HCT116 (cell line): ENCODE measurements at regions not wholly inside any gene's neighbourhood (a gene's known extent, or its start where the extent isn't known, plus 50 kb on each side); places are given as distances from the start of the nearest gene placed in this dataset.

Experiments
- ATAC-seq: fragments of 200-7000 bp; cut with Tn5 transposase; 2 replicates; pipeline ENCODE4 v1.9.1; 2020; ENCODE audit warnings: mild to moderate bottlenecking, moderate library complexity
- BruUV-seq: library from RNA; stranded (reverse); fragments of 400-500 nt; replicated peaks from 2 replicates; lab custom pipeline; 2021; lab: Mats Ljungman, UMichigan
- CTCF ChIA-PET: fragments of 300-600 bp; sonication (Branson Sonifier 250); formaldehyde crosslinking; loops from one replicate; lab custom pipeline; 2021; ENCODE audit warnings: antibody characterized with exemption; lab: Charles Lee
- POLR2A ChIA-PET: fragments of 300-600, 350-600 bp; sonication (Branson Sonifier 250); formaldehyde crosslinking; loops from one replicate; lab custom pipeline; 2021; ENCODE audit warnings: antibody characterized with exemption; lab: Charles Lee
- RAD21 ChIA-PET, 2 experiments: fragments of 300-600 bp; sonication (Branson Sonifier 250); formaldehyde crosslinking; loops; one replicate each; lab custom pipeline; 2023; ENCODE audit warnings: low total read pairs in 2 of 2; ENCODE audit not compliant: uncharacterized antibody in 2 of 2, unreplicated experiment in 2 of 2, low non-redundant PET in 1 of 2; lab: Charles Lee
- DNase-seq: peaks from one replicate; pipeline ENCODE4 v3.0.0-alpha.2; 2010; ENCODE audit warnings: low read depth, low spot score
- H2AFZ ChIP-seq: fragments of 200-600 bp; shearing (Covaris generic), sonication (generic); 2 replicates; pipeline ENCODE4 v1.6.1; 2017; ENCODE audit warnings: low read depth, mixed run types, mixed read lengths, antibody characterized with exemption, low read length; ENCODE audit not compliant: poor library complexity, severe bottlenecking
- H3K27ac ChIP-seq: 2 replicates; pipeline ENCODE4 v1.5.1; 2012; ENCODE audit warnings: low read depth, low read length
- H3K27me3 ChIP-seq: fragments of 200-600 bp; sonication (generic); 2 replicates; pipeline ENCODE4 v1.6.1; 2016; ENCODE audit warnings: mixed run types, low read length, mixed read lengths; ENCODE audit not compliant: insufficient read depth
- H3K36me3 ChIP-seq, 2 experiments: fragments of 200-500 bp in 1 of 2; fragments of 200-600 bp in 1 of 2; sonication (Bioruptor generic) in 1 of 2; sonication (generic) in 1 of 2; 2 replicates each; pipeline versions ENCODE4 v1.5.1 to v1.6.1; 2014 to 2016; ENCODE audit warnings: low read length in 2 of 2, inconsistent platforms in 1 of 2, mixed read lengths in 1 of 2, mixed run types in 1 of 2; ENCODE audit not compliant: insufficient read depth in 2 of 2, control insufficient read depth in 1 of 2
- H3K4me1 ChIP-seq, 2 experiments: fragments of 200-600 bp in 1 of 2; sonication (generic) in 1 of 2; 2 replicates each; pipeline versions ENCODE4 v1.5.1 to v1.6.1; 2012 to 2017; ENCODE audit warnings: low read length in 2 of 2, inconsistent platforms in 1 of 2, mild to moderate bottlenecking in 1 of 2, mixed read lengths in 1 of 2, mixed run types in 1 of 2, moderate library complexity in 1 of 2; ENCODE audit not compliant: insufficient read depth in 2 of 2, control insufficient read depth in 1 of 2
- H3K4me2 ChIP-seq: fragments of 200-600 bp; sonication (generic); 2 replicates; pipeline ENCODE4 v1.6.1; 2017; ENCODE audit warnings: mixed run types, low read length, mixed read lengths
- H3K4me3 ChIP-seq, 2 experiments: fragments of 200-600 bp in 1 of 2; sonication (generic) in 1 of 2; replicated peaks in 1 of 2; 2 replicates each; pipeline ENCODE4 v1.5.1; 2011 to 2016; ENCODE audit warnings: low read length in 2 of 2, control low read depth in 1 of 2, low read depth in 1 of 2, mild to moderate bottlenecking in 1 of 2, mixed read lengths in 1 of 2, mixed run types in 1 of 2
- H3K79me2 ChIP-seq: fragments of 200-600 bp; sonication (generic); 2 replicates; pipeline ENCODE4 v1.6.1; 2017; ENCODE audit warnings: mild to moderate bottlenecking, mixed run types, low read length, moderate library complexity, mixed read lengths; ENCODE audit not compliant: insufficient read depth
- H3K9ac ChIP-seq: fragments of 200-600 bp; sonication (generic); 2 replicates; pipeline ENCODE4 v1.6.1; 2016; ENCODE audit warnings: low read length, mixed read lengths
- H3K9me2 ChIP-seq: fragments of 200-600 bp; sonication (generic), shearing (Covaris generic); 2 replicates; pipeline ENCODE4 v1.6.1; 2017; ENCODE audit warnings: mixed run types, mild to moderate bottlenecking, moderate library complexity; ENCODE audit not compliant: insufficient read depth
- H3K9me3 ChIP-seq, 2 experiments: fragments of 200-500 bp in 1 of 2; fragments of 200-600 bp in 1 of 2; sonication (Bioruptor generic) in 1 of 2; sonication (generic) in 1 of 2; 2 replicates each; pipeline ENCODE4 v1.6.1; 2014 to 2017; ENCODE audit warnings: low read length in 2 of 2, mixed read lengths in 2 of 2, inconsistent platforms in 1 of 2, low read depth in 1 of 2, mild to moderate bottlenecking in 1 of 2, mixed run types in 1 of 2, moderate library complexity in 1 of 2; ENCODE audit not compliant: control insufficient read depth in 1 of 2, insufficient read depth in 1 of 2
- H4K20me1 ChIP-seq: fragments of 200-600 bp; sonication (generic), shearing (Covaris generic); 2 replicates; pipeline ENCODE4 v1.6.1; 2017; ENCODE audit warnings: mixed run types, mild to moderate bottlenecking, moderate library complexity; ENCODE audit not compliant: insufficient read depth
- CBX3 ChIP-seq: IDR thresholded peaks from 2 replicates; pipeline ENCODE4 v1.6.1; 2012; ENCODE audit warnings: low read depth
- CEBPB ChIP-seq: IDR thresholded peaks from 2 replicates; pipeline ENCODE4 v1.6.1; 2012; ENCODE audit warnings: low read depth
- EGR1 ChIP-seq: IDR thresholded peaks from 2 replicates; pipeline ENCODE4 v1.6.1; 2012; ENCODE audit warnings: low read depth
- EZH2 ChIP-seq: fragments of 200-600 bp; sonication (generic); IDR thresholded peaks from 2 replicates; pipeline ENCODE4 v1.6.1; 2017; ENCODE audit warnings: antibody characterized with exemption, mixed run types
- EZH2phosphoT487 ChIP-seq: fragments of 200-600 bp; IDR thresholded peaks from 2 replicates; pipeline ENCODE4 v1.6.1; 2018; ENCODE audit warnings: antibody characterized with exemption, borderline replicate concordance
- FOSL1 ChIP-seq: IDR thresholded peaks from 2 replicates; pipeline ENCODE4 v1.6.1; 2012; ENCODE audit warnings: low read depth
- POLR2A ChIP-seq: IDR thresholded peaks from 2 replicates; pipeline ENCODE4 v1.7.0; 2011; ENCODE audit warnings: borderline replicate concordance; ENCODE audit not compliant: insufficient read depth, insufficient read length; ENCODE audit errors: extremely low read depth
- POLR2AphosphoS5 ChIP-seq: IDR thresholded peaks from 2 replicates; pipeline ENCODE4 v1.6.1; 2011; ENCODE audit warnings: mild to moderate bottlenecking, low read depth, low read length, moderate library complexity
- SIN3A ChIP-seq: IDR thresholded peaks from 2 replicates; pipeline ENCODE4 v1.6.1; 2012; ENCODE audit warnings: low read depth
- SRF ChIP-seq: IDR thresholded peaks from 2 replicates; pipeline ENCODE4 v1.6.1; 2012; ENCODE audit warnings: low read depth
- TCF7L2 ChIP-seq: IDR thresholded peaks from 2 replicates; pipeline ENCODE4 v1.7.0; 2011; ENCODE audit warnings: borderline replicate concordance, inconsistent platforms; ENCODE audit not compliant: insufficient read depth, insufficient read length; ENCODE audit errors: extremely low read depth
- ZNF274 ChIP-seq: fragments of 200-500 bp; sonication (Bioruptor generic); IDR thresholded peaks from 2 replicates; pipeline ENCODE4 v1.6.1; 2014; ENCODE audit warnings: mild to moderate bottlenecking, low read depth, low read length, inconsistent platforms
- intact Hi-C: fragments of 100-400 bp; cut with micrococcal nuclease; formaldehyde crosslinking; loops from 2 replicates; pipeline ENCODE4 v1.10.0; 2022
- TF ChIP-seq, protein P1 (sequence below): IDR thresholded peaks from 2 replicates; pipeline ENCODE4 v1.6.1; 2012; ENCODE audit warnings: low read depth
- TF ChIP-seq, protein P2 (sequence below): IDR thresholded peaks from 2 replicates; pipeline ENCODE4 v1.6.1; 2012
- TF ChIP-seq, protein P3 (sequence below), 3 experiments: fragments of 200-600 bp in 1 of 3; sonication (generic) in 1 of 3; IDR thresholded peaks in 2 of 3; conservative IDR thresholded peaks in 1 of 3; 2 replicates each; pipeline ENCODE4 v1.5.1; 2012 to 2017; ENCODE audit warnings: low read depth in 2 of 3, low read length in 2 of 3, antibody characterized with exemption in 1 of 3, borderline replicate concordance in 1 of 3, control low read depth in 1 of 3, mild to moderate bottlenecking in 1 of 3, mixed read lengths in 1 of 3, mixed run types in 1 of 3, moderate library complexity in 1 of 3; ENCODE audit not compliant: insufficient read depth in 1 of 3

DNA sequence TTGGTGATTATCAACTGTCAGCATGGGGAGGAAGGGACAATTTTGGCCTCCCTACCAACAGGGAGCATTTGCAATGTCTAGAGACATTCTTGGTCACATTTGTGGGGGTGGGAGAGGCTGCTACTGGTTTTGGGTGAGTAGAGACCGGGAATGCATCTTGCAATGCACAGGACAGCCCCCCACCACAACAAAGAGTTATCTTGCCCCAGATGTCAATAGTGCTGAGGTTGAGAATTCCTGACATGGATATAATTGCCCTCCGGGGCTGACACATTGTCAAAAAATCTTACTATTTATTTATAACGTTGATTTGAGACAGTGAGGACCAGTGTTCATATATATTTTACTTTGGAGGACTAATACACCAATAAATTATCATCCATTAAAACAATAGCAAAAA is 316.1 kb downstream of the PSAT1 start (continued):
- TF ChIP-seq, protein P1, sequence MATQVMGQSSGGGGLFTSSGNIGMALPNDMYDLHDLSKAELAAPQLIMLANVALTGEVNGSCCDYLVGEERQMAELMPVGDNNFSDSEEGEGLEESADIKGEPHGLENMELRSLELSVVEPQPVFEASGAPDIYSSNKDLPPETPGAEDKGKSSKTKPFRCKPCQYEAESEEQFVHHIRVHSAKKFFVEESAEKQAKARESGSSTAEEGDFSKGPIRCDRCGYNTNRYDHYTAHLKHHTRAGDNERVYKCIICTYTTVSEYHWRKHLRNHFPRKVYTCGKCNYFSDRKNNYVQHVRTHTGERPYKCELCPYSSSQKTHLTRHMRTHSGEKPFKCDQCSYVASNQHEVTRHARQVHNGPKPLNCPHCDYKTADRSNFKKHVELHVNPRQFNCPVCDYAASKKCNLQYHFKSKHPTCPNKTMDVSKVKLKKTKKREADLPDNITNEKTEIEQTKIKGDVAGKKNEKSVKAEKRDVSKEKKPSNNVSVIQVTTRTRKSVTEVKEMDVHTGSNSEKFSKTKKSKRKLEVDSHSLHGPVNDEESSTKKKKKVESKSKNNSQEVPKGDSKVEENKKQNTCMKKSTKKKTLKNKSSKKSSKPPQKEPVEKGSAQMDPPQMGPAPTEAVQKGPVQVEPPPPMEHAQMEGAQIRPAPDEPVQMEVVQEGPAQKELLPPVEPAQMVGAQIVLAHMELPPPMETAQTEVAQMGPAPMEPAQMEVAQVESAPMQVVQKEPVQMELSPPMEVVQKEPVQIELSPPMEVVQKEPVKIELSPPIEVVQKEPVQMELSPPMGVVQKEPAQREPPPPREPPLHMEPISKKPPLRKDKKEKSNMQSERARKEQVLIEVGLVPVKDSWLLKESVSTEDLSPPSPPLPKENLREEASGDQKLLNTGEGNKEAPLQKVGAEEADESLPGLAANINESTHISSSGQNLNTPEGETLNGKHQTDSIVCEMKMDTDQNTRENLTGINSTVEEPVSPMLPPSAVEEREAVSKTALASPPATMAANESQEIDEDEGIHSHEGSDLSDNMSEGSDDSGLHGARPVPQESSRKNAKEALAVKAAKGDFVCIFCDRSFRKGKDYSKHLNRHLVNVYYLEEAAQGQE = no peak
- no peak for TF ChIP-seq EZH2phosphoT487
- TF ChIP-seq TCF7L2 = no peak
- no peak for TF ChIP-seq EZH2
- TF ChIP-seq, protein P2, sequence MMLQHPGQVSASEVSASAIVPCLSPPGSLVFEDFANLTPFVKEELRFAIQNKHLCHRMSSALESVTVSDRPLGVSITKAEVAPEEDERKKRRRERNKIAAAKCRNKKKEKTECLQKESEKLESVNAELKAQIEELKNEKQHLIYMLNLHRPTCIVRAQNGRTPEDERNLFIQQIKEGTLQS = no peak
- TF ChIP-seq EGR1 = no peak
- no peak for TF ChIP-seq CBX3
- no peak for TF ChIP-seq FOSL1

DNA sequence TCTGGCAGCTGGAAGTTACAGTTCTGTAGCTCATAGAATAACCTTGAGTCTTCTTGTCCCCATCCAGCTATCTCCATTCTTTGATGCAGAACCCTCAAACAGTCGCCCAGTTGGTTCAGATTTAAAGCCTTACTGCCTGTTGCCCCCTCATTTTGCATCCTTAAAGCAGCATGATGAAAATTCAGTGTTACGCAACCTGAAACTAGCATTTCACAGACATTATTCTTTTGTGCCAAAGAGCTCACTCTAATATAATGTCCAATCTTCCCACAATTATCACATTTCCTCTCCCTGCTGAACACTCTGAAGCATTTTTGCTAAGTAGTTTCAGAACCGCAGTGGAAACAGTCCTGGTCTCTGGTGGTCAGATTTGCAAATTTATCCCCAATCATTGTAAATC is 318.0 kb downstream of the PSAT1 start:
- H2AFZ ChIP-seq = no peak overlapping the region
- no peak overlapping the region for H3K9ac ChIP-seq
- H3K4me3 ChIP-seq = no peak overlapping the region
- no peaks in the 10 kb centered on the region for H3K79me2 ChIP-seq
- H3K9me3 ChIP-seq = no peaks in the 10 kb centered on the region
- intact Hi-C loops = no loop called here
- BruUV-seq = no TSS peak
- 0 out of 2 replicates have a peak, but pooled peaks cover 4% of the 10 kb centered on the region for H3K27me3 ChIP-seq
- no peaks in the 10 kb centered on the region for H3K4me1 ChIP-seq
- H4K20me1 ChIP-seq = no peaks in the 10 kb centered on the region
- H3K4me2 ChIP-seq = no peak overlapping the region
- no peaks in the 10 kb centered on the region for H3K36me3 ChIP-seq
- no peak overlapping the region for H3K27ac ChIP-seq
- ChIA-PET CTCF (no interaction called here), RAD21 (no interaction called here), POLR2A (no interaction called here)
- ATAC-seq (no peak), DNase-seq (no peak)
- no peaks in the 10 kb centered on the region for H3K9me2 ChIP-seq
- no peak for TF ChIP-seq SIN3A
- TF ChIP-seq, protein P2 = no peak
- no peak for TF ChIP-seq POLR2AphosphoS5
- no peak for TF ChIP-seq CEBPB
- no peak for TF ChIP-seq SRF
- TF ChIP-seq, protein P1 = no peak
- no peak for TF ChIP-seq EGR1
- no peak for TF ChIP-seq POLR2A
- TF ChIP-seq, protein P3, sequence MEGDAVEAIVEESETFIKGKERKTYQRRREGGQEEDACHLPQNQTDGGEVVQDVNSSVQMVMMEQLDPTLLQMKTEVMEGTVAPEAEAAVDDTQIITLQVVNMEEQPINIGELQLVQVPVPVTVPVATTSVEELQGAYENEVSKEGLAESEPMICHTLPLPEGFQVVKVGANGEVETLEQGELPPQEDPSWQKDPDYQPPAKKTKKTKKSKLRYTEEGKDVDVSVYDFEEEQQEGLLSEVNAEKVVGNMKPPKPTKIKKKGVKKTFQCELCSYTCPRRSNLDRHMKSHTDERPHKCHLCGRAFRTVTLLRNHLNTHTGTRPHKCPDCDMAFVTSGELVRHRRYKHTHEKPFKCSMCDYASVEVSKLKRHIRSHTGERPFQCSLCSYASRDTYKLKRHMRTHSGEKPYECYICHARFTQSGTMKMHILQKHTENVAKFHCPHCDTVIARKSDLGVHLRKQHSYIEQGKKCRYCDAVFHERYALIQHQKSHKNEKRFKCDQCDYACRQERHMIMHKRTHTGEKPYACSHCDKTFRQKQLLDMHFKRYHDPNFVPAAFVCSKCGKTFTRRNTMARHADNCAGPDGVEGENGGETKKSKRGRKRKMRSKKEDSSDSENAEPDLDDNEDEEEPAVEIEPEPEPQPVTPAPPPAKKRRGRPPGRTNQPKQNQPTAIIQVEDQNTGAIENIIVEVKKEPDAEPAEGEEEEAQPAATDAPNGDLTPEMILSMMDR (IDR thresholded peaks at IDR 0.05 in 2 of 3, conservative IDR thresholded peaks at IDR 0.05 in 1 of 3; ENCODE audit: borderline replicate concordance in 1 of 3, insufficient read depth in 1 of 3, low read depth in 2 of 3, low read length in 2 of 3) = no peak
- TF ChIP-seq ZNF274 = no peak
